Loucy (cell line): ENCODE measurements at regions not wholly inside any gene's neighbourhood (a gene's known extent, or its start where the extent isn't known, plus 50 kb on each side); places are given as distances from the start of the nearest gene placed in this dataset.

Experiments used
- H2AFZ ChIP-seq: fragments of 200-600 bp; sonication (generic); 2 replicates; pipeline ENCODE4 v1.6.0; 2016; ENCODE audit warnings: antibody characterized with exemption, mild to moderate bottlenecking, low read length, moderate library complexity
- H3F3A ChIP-seq: fragments of 200-600 bp; 2 replicates; pipeline ENCODE4 v1.6.0; 2016; ENCODE audit warnings: antibody characterized with exemption, low read depth, mild to moderate bottlenecking
- H3K27me3 ChIP-seq: fragments of 200-600 bp; sonication (generic); 2 replicates; pipeline ENCODE4 v1.6.1; 2014; ENCODE audit warnings: low read length, mild to moderate bottlenecking; ENCODE audit not compliant: insufficient read depth, poor library complexity, severe bottlenecking
- H3K36me3 ChIP-seq: fragments of 200-600 bp; sonication (generic); 2 replicates; pipeline ENCODE4 v1.6.1; 2016; ENCODE audit warnings: low read length; ENCODE audit not compliant: insufficient read depth
- H3K4me1 ChIP-seq: fragments of 200-600 bp; sonication (generic); 2 replicates; pipeline ENCODE4 v1.5.1; 2014; ENCODE audit warnings: low read length, mild to moderate bottlenecking; ENCODE audit not compliant: insufficient read depth, poor library complexity, severe bottlenecking
- H3K4me2 ChIP-seq: fragments of 200-600 bp; sonication (generic); 2 replicates; pipeline ENCODE4 v1.6.0; 2014; ENCODE audit warnings: antibody characterized with exemption, low read length, low read depth, mild to moderate bottlenecking; ENCODE audit not compliant: poor library complexity, severe bottlenecking
- H3K4me3 ChIP-seq: fragments of 200-600 bp; sonication (generic); 2 replicates; pipeline ENCODE4 v1.5.1; 2014; ENCODE audit warnings: low read length, mild to moderate bottlenecking, mixed read lengths; ENCODE audit not compliant: poor library complexity, severe bottlenecking
- H3K79me2 ChIP-seq: fragments of 200-600 bp; sonication (generic); 2 replicates; pipeline ENCODE4 v1.6.1; 2014; ENCODE audit warnings: low read length; ENCODE audit not compliant: insufficient read depth
- H3K9ac ChIP-seq: fragments of 200-600 bp; sonication (generic); 2 replicates; pipeline ENCODE4 v1.6.0; 2014; ENCODE audit warnings: mild to moderate bottlenecking, low read depth, low read length, moderate library complexity; ENCODE audit not compliant: poor library complexity, severe bottlenecking
- H3K9me2 ChIP-seq: fragments of 200-600 bp; sonication (generic); replicated peaks from 2 replicates; pipeline ENCODE4 v1.6.1; 2016; ENCODE audit warnings: low read depth, low read length, mixed read lengths
- H3K9me3 ChIP-seq: fragments of 200-600 bp; sonication (generic); 2 replicates; pipeline ENCODE4 v1.6.1; 2014; ENCODE audit warnings: mild to moderate bottlenecking, antibody characterized with exemption, low read length, low read depth; ENCODE audit not compliant: insufficient read depth
- H4K20me1 ChIP-seq: fragments of 200-600 bp; sonication (generic); 2 replicates; pipeline ENCODE4 v1.6.0; 2014; ENCODE audit warnings: antibody characterized with exemption, low read length, mild to moderate bottlenecking; ENCODE audit not compliant: insufficient read depth, poor library complexity, severe bottlenecking
- CTCF ChIP-seq: fragments of 200-600 bp; sonication (generic); conservative IDR thresholded peaks from 2 replicates; pipeline ENCODE4 v1.5.1; 2014; ENCODE audit warnings: mild to moderate bottlenecking, antibody characterized with exemption, low read length
- EZH2phosphoT487 ChIP-seq: fragments of 200-600 bp; IDR thresholded peaks from 2 replicates; pipeline ENCODE4 v1.6.1; 2018; ENCODE audit warnings: antibody characterized with exemption, mild to moderate bottlenecking, moderate library complexity, borderline replicate concordance

DNA sequence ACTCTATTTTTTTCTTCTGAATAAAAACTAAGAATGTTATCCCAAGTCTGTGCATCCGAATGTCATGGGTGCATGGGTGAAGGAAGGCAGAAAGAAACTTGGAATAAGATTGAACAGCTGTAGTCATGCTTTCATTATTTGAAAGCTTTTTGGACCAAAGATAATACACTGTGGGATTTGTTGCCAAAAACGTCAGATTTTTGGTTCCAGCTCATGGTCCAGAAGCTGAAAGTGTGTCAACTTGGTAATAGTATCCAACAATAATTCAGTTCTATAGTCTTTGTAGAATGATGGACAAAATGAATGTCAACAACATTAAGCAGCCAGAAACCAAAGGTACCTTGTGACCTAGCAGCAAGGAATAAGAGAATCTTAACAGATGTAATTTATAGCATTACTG, 327.9 kb upstream of the ADAMTS9 start:
- Histone ChIP-seq H3K27me3 (no peaks in the 10 kb centered on the region), H3K4me2 (no peak overlapping the region), H4K20me1 (no peaks in the 10 kb centered on the region), H3K9ac (no peak overlapping the region), H3K4me1 (no peaks in the 10 kb centered on the region), H3K9me3 (0 out of 2 replicates have a peak, but pooled peaks cover 3% of the 10 kb centered on the region), H3K4me3 (no peak overlapping the region), H3K79me2 (no peaks in the 10 kb centered on the region), H2AFZ (no peak overlapping the region), H3F3A (no peaks in the 10 kb centered on the region), H3K9me2 (no peaks in the 10 kb centered on the region), H3K36me3 (no peaks in the 10 kb centered on the region)
- TF ChIP-seq CTCF (no peak), EZH2phosphoT487 (no peak)

DNA sequence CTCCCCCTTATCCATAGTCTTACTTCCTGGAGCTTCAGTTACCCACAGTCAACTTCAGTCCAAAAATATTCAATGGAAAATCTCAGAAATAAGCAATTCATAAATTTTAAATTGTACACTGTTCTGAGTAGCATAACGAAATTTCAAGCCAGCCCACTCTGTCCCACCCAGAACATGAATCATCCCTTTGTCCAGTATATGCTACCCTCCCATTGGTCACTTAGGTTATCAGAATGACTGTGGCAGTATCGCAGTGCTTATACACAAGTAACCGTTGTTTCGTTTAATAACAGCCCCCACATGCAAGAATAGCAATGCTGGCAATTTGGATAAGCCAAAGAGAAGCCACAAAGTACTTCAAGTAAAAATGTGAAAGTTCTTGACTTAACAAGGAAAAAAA, 325.3 kb upstream of the ADAMTS9 start:
- H3K9me3 ChIP-seq = 0 out of 2 replicates have a peak, but pooled peaks cover 3% of the 10 kb centered on the region
- H2AFZ ChIP-seq = no peak overlapping the region
- H3K9me2 ChIP-seq = no peaks in the 10 kb centered on the region
- H4K20me1 ChIP-seq = no peaks in the 10 kb centered on the region
- no peak overlapping the region for H3K9ac ChIP-seq
- TF ChIP-seq CTCF = no peak
- no peak for TF ChIP-seq EZH2phosphoT487
- H3F3A ChIP-seq = no peaks in the 10 kb centered on the region
- no peaks in the 10 kb centered on the region for H3K79me2 ChIP-seq
- H3K36me3 ChIP-seq = no peaks in the 10 kb centered on the region
- no peaks in the 10 kb centered on the region for H3K27me3 ChIP-seq
- H3K4me1 ChIP-seq = no peaks in the 10 kb centered on the region
- no peak overlapping the region for H3K4me3 ChIP-seq
- H3K4me2 ChIP-seq = no peak overlapping the region

- no peaks in the 10 kb centered on the region for H3K9me3 ChIP-seq
- H3K4me2 ChIP-seq = no peak overlapping the region
- no peaks in the 10 kb centered on the region for H3K9me2 ChIP-seq
- H3K27me3 ChIP-seq = no peaks in the 10 kb centered on the region
- H3K79me2 ChIP-seq = no peaks in the 10 kb centered on the region
- H3K4me3 ChIP-seq = no peak overlapping the region
- H3K9ac ChIP-seq = no peak overlapping the region
- TF ChIP-seq EZH2phosphoT487 (no peak), CTCF (no peak)
- no peaks in the 10 kb centered on the region for H3F3A ChIP-seq
- no peaks in the 10 kb centered on the region for H3K4me1 ChIP-seq
- no peaks in the 10 kb centered on the region for H3K36me3 ChIP-seq
- H4K20me1 ChIP-seq = no peaks in the 10 kb centered on the region
- no peak overlapping the region for H2AFZ ChIP-seq
Observed at GRCh38 chr3:65006300-65006739, 318.5 kb upstream of the ADAMTS9 start.
